CD1c-positive myeloid dendritic cell (primary cell): ENCODE measurements at regions not wholly inside any gene's neighbourhood (a gene's known extent, or its start where the extent isn't known, plus 50 kb on each side); places are given as distances from the start of the nearest gene placed in this dataset.

Source experiments
- DNase-seq: peaks from one replicate; pipeline ENCODE4 v3.0.0-alpha.2; 2016; ENCODE audit errors: extremely low spot score

DNA sequence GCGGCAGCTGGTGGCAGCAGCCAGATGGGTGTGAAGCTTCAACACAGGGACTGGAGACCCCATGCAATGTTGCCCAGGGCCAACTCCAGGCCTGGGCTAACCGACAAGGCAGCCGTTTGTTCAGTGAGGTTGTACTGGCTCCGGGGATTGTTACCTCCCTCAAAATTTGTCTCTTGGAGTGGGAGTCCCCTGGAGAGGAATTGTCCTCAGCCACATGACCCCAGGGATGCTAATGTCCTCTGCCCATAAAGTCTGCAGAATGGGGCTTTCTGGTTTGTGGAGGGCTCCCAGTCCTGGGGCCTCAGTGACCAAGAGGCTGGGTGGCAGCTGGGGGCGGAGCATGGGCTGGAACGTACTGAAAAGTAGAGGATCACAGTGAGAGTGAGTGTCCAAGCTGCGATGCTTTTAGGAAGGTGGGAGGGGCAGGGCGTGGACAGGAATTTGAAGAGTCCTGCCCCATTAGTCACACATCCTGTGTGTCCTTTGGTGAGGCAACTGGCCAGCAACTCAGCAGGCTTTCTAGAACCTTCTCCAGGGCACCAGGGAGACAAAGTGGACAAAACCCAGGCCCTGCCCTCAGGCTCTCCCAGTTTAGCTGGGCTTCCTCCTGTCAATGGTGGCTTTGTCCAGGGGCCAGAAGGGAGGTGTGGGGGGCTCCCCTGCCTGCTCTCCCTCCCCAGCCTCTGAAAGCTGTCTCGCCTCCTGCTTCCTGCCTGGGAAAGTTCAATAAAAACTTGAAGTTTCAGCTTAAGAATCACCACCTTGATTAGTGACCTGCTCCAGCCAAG lies 114.0 kb downstream of the NSG2 start:
- no peak for DNase-seq

DNA sequence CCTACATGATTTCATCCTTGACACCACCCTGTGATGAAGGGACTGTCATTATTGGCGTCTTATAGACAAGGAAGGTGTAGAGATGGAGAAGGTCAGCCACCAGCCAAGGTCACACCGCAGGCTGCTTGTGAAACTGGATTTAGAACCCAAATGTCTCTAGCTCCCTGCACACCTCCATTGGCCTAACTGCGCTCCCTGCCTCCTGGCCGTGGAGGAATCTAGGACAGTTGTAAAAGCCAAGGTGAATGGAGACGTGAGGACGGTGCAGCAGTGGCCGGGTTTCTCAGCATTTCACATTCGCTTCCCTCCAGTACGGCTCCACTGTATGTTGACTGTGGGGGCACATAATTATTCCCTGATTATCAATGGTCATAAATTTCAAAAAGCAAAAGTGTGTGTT lies 119.9 kb downstream of the NSG2 start:
- DNase-seq: no peak

DNA sequence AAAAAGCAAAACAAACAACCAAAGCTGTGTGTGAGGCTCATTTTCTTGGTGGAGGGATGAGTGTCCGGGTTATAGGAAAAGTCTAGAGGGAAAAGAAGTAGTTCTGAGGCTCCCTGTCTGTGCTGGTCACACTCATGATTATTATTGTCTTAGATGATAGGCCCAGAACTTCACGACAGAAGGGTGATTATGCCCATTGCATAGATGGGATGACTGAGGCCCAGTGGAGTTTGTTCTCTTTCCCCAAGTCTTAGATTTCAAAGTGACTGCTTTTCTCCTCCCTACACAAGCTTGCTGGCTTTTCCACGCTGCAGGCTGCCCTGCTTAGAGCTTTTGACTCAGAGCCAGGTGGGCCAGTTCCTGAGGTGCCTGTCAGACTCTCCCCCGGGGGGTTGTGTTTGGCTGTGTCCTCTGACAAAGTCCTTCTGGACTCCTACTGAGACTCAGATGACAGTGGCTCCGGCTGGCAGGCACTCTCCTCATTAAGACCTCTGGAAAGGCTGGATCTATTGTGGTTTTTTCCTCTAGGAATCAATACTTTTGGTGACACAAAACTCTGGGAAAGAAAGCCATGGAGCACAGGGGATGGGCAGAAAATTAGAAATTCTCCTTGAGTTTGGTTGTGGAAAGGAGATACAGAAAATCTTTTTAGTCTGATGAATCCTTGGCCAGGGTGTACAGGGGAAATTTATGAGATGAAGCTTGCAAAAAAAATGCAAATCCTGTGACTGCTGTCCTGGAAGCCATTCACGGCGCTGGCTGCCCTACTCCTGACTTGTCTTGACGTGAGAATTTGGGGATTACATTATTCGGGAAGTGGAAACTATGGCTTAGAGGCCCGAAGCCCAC lies 120.9 kb downstream of the NSG2 start:
- DNase-seq: no peak

DNA sequence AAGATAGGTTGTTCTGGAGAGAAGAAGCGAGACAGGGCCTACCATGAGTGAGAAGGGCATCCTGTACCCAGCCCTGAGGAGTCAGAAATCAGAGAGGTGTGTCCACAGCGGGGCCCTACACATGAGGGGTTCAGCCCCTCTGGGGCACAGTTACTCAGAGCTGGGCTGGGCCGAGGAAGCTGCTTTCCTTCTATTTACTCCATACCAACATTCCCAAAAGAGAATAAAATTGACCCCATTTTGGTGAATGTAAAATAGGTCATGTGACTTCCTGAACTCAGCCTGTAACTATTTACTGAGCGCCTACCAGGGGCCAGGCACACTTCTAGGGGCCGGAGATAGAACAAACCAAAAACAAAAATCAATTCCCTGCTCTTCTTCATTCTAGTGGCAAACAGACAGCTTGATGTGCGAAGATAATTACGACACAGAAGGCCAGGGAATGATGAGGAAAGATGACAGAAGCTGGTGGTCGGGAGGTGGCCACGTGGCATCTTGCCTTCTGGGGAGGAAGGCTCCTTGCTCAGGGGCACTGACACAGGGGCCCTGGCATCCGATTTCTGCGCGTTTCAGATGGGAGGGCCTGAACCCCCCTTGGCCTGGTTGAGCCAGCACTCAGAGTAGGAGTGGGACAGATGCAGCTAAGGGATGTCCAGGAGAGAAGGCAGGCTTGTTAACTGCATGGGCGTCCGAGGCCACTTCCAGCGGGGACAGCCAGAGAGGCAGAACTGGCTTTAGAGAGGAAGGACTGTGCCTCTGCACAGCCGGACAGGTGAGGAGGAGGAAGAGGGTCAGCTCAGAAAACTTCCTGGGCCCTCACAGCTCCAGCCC lies 121.8 kb downstream of the NSG2 start:
- DNase-seq: no peak

DNA sequence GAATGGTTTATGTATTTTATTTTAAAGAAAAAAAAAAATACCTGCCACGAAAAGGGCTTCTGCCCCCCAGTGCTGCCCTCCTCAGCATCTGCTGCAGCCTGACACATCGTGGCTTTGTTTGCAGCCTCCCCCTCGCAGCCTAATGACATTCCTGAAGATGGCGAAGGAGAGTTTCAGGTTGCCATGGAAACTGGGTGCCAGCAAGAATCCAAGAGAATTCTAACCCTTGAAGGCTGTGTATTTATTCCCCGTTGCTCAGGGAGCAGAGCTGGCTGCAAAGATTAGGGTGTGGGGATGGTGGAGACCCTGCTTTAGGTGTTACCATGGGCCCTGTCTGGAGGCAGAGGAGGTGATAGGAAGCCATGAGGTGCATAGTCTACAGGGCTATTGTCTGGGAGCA lies 126.6 kb downstream of the NSG2 start:
- no peak for DNase-seq

DNA sequence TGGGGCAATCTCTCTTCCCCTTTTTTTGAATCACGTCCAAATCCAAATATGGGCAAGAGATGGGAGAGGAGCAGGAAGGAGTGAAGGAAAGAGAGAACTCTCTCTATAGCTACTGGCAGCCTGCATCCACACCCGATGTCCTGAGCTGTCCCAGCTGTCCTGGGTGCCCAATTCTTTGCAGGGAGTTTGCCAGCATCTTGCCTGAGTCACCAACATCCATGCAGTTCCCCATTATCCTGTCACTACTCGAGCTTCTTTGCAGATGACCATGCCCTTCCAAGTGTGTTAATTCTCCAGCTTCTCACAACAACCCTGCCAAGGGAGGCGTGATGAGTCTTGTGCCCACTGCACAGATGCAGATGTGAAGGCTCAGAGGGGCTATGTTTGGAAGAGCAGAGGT lies 127.1 kb downstream of the NSG2 start:
- DNase-seq: no peak

DNA sequence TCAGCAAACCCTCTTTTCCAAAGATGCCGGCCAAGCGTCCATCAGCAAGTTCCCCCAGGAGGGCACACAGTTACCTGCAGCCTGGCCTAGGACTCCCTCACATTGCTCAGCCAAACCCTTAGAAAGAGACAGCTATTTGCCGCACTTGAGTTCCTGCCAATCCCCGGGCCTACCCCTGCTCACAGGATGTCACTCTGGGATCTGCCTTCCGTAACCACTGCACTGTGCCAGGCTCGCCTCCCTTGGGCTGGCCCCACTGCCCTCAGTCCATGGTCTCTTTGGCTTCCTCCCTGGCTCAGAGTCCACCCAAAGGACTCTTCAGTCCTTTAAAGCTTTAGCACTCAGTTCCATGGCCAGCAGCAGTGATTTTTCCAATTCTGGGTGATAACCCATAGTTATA lies 128.3 kb downstream of the NSG2 start:
- DNase-seq: no peak

DNA sequence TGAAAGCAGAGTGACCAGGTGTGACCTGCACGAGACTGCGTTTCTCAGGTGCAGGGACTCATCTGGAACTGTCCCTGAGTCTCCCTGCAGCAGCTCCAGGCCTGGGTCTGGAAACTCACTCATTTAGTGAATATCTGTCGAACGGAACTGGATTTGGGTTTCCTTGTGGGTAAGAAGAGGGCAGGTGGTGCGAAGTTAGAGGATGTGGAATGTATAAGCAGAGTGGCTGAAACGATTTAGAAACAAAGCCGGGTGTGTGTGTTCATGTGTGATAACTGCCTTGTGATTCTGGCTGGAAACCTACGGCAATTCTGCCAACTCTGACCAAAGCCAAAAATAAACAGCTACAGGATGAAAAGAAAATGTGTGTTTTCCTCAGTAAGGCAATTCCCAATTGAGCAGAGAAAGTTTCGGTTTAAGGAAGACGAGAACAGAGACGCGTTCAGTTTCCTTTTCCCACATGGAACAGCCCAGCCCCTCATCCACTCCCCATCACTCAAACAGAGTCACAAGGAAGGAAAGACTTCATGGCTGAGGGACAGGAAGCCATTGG lies 130.3 kb downstream of the NSG2 start:
- DNase-seq: no peak

DNA sequence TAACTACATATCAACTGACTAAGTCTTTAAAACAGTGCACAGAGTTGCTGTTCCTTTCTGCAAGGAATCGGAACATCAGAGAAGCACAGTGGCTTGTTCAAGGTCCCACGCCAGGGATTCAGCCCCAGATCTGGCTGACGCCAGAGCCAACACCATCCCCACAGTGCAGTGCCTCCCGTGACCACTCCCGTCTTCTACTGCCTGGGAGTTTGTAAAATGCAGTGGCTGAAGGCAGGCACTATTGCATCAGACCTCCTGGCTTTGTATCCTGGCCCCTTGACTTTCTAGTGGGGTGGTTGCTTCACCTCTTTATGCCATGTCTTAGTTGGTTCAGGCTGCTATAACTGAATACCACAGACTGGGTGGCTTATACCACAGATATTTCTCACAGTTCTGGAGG lies 131.0 kb downstream of the NSG2 start:
- no peak for DNase-seq

DNA sequence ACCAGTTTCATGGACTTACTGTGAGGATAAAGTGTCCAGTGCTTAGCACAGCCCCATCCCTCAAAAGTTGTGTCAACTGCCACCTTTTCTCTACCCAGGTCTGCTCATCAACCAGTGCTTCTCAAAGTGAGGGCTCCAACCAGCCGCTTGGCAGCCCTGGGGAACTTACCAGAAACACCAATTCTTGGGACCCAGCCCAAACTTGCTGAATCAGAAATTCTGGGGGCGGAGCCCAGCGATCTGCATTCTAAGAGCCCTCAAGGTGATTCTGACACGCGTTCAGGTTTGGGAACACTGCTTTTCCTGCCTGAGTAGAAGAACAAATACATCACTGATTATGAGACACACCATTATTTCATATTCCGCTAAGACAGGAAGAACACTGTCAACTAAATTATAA lies 132.0 kb downstream of the NSG2 start:
- DNase-seq: no peak

DNA sequence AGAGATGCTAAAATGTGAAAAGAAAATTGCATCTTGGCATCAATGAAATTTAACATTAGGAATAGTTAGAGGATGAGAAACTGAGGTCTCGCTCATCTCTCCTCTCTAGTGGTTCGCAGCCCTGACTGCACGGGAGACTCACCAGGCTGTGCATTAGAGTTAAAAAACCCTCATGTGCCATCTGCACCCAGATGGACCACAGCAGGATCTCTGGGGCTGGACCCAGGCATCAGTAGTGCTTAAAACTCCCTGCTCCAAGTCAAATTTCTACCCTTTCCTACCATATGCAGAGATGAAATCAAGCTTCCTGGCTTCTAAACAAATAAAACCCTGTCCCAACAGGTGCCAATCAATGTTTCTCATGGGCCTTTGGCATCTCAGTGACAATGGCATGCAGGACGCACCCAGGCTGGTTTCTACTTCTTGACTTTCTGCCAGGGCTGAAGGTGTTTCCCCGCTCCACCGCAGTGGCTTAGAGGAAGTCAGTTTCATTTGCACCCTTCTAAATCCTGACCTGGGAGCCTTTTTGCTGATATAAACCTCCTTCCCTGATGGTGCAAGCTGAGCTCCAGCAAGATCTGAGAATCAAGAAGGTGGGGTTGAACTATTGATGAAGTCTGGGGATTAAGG lies 132.6 kb downstream of the NSG2 start:
- DNase-seq: no peak

DNA sequence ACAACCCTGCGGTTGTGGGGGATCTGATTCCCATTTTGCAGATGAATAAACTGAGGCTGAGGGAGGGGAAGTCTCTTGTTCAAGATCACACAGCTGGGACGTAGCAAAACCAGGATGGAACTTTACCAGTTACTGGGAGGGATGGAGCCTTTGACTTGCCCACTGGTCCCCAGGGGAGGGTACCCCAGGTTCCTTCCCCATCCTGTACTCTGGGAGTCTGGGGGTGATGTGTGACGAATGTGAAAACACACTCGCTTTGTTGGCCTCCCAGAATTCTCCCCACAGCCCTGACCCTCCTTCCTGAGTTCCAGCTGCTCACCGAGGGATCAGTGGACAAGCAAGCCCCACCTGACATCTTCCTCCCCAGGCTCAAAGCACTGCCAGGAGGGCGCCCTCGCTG lies 135.1 kb downstream of the NSG2 start:
- no peak for DNase-seq

DNA sequence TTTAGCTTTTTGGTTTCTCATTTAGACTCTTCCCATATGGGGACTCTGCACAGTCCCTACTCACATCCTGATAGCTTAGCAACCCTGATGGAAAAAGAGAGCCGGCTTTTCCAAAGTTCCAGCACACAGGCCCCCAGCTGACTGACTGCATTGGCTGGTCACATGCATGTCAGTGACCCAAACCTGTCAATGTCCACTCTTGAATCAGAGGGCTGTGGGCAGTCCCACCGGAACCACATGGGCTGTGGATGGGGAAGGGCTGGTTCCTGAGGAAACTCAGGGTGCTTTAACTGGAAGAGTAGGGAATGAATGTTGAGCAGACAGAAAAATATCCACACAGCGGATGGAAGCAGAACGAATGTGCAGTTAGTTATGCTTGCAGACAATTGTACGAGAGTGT lies 136.6 kb downstream of the NSG2 start:
- DNase-seq: no peak

DNA sequence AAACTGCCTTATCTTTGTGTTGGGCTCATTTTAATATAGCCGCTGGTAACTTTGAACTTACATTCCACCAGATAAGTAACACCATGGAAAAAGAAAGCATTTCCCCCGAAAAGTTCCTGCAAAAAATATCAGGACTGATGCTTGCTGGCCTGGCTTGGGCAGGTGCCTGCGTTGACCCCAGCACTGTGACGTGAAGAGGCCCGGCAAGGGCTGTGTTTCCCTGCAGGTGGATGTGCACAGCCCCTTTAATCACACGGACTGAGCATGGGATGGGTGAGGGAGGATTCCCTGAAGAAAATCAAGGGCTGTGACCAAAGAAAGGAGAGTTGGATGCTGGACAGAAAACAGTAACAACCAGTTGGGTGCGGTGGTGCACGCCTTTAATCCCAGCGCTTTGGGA lies 138.2 kb downstream of the NSG2 start:
- DNase-seq: no peak

DNA sequence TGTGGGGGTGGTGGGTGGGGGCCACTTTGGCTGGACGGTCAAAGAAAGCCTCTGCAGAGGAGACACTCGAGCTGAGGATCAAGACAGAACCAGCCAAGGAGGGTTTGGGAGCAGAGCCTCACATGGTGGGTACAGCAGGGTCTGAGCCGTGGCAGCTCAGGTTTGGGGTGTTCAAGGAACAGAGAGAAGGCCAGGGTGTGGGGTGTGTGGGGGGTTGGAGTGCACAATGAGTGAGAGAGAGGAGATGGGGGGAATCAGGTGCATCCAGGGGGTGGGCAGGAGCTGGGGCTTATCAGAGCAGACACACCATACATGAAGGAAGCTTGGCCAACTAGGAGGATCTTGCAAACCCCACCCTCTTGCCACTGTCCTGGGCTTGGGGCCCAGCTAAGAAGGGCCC lies 140.0 kb downstream of the NSG2 start:
- DNase-seq: no peak

DNA sequence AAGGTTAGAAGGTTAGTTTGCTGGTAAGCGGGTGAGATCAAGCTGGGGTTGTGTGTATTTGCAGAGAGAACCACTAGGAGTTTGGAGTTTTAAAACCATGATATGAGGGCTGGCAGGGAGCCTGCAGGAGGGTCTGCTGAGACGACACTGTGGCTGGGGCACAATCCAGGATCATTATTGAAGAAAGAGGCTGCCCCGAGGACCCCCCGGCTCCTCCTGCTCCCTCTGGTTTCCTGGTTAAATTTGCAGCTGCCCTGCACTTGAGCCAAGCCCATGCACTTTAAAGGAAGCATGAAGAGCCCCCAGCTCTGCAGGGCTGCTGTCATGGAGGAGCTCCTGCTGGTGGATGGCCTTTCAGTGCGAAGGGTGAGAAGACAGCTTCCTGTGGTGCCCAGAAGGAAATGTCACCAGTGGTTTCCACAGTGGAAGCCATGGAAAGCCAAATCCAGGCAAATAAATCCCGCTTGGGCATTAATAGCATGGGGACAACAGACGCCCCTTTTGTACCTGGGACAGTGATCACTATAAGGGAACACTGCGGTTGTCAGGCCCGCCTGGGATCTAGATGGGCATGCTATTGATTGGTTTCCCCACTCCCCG lies 140.7 kb downstream of the NSG2 start:
- no peak for DNase-seq

DNA sequence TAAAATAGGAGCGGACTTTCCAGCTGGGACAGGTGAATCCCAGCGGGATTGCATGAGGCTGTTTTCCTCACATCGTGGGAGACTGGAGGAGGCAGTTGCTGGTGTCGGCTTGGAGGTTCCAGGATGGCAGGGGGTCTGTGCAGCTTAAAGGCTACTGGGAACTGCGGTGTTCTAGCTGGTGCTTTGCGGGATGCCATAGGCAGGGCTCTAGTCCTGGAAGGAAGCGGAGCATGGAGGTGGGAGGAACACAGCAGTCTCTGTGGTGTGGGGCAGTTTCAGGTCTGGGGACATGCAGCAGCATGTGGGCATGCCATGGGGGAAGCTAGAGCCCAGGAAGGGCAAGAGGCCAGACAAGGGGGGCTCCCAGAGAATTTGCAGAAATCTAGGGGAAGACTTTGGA lies 141.5 kb downstream of the NSG2 start:
- no peak for DNase-seq

DNA sequence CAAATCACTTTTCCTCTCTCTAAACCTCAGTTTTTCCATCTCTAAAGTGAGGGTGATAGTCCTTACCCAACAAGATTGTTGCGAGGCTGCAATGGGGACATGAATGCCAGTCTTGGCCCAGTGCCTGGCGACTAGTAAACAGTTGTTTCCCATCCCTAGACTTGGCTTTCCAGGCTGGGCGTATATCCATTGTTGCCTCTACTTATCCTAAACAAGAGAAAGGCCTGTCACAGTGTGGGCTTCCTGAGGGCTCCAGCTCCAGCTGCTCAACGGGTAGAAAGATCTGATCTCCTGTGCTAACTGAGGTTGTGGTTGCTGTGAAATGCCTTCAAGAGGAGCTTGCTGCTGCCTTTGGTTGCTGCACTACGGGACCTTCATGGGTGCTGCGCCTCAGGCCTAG lies 142.0 kb downstream of the NSG2 start:
- DNase-seq: no peak

DNA sequence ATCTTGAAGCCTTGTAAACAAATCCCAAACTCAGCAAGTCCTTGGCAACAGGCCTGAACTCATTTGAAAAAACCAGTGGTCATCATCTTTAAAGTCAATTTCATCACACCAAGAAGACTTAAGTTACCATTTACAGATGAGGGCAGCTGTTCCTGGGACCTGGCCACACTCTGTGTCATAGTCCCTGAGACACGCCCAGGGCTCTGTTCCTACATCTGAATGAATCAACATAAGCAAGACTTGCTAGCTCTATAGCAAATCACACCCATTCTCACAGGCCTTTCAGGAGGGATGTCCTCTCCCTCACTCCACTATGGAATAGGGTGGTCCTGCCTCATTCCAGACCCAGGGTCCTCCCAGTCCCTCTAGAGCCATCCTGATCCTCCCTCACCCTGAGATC lies 142.8 kb downstream of the NSG2 start:
- DNase-seq: no peak

DNA sequence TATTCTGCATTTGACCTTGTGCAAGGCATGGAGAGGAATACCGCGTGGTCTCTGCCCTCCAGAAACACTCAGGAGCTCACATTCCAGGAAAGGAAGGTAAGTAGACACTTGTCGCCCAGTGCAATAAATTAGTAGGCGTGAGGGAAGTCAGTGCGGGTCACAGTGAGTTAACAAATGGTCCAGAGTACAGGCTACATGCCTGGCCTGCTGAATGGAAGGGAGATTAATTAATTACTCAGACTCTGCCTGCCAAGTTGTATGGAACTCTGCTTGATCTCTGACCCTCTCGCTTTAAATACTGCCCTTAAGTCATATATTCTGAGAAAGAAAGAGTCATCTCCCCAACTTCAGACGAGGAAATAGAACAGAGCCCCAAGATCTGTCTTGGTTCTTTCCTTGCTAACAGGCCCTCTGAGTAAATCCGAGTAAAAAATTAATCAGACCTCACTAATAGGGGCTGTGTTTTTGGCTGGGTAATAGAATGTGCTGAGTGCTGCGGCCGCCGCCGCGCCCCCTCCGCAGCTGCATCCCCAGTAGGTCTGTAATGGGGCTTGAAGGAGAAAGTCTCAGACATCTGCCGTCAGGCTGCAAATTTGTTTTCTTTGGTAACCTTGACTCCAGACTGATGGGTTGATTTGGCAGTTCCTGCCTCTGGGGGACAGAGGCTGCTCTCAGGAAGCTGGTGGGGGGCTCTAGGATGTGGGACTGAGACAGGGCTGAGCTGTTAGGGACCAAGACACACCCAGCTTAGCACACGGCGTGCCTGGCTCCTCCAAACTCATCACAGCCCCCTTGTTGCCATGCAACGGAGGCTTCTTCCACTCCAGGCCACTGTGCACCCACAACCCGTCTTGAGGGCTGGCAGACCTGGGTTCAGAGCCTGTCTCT lies 144.4 kb downstream of the NSG2 start:
- DNase-seq: no peak
